H1 (cell line): ENCODE measurements at regions not wholly inside any gene's neighbourhood (a gene's known extent, or its start where the extent isn't known, plus 50 kb on each side); places are given as distances from the start of the nearest gene placed in this dataset.

Experiments
- CTCF ChIA-PET: fragments of 300-600 bp; sonication (Branson Sonifier 250); formaldehyde crosslinking; loops from one replicate; lab custom pipeline; 2021; ENCODE audit not compliant: partially characterized antibody; lab: Charles Lee
- POLR2A ChIA-PET: fragments of 300-600 bp; sonication (Branson Sonifier 250); formaldehyde crosslinking; loops from one replicate; lab custom pipeline; 2021; ENCODE audit warnings: inconsistent platforms; ENCODE audit not compliant: partially characterized antibody; lab: Charles Lee
- DNase-seq, 2 experiments: peaks; one replicate each; pipeline versions ENCODE4 v3.0.0 to v3.0.0-alpha.2; 2010 to 2022; ENCODE audit warnings: low spot score in 2 of 2, low read depth in 1 of 2, mixed read lengths in 1 of 2
- FAIRE-seq: peaks from 2 replicates; lab custom pipeline; 2011; peaks lifted over from hg19 to GRCh38; lab: Jason Lieb, UNC
- H2AFZ ChIP-seq: 2 replicates; pipeline ENCODE4 v1.8.1; 2012; ENCODE audit warnings: low read length, inconsistent platforms
- H2AK5ac ChIP-seq: 2 replicates; pipeline ENCODE4 v1.6.1; 2013; ENCODE audit warnings: low read depth, low read length
- H2BK120ac ChIP-seq: replicated peaks from 2 replicates; pipeline ENCODE3; 2013; ENCODE audit warnings: low read depth, low read length, inconsistent platforms
- H2BK12ac ChIP-seq: 2 replicates; pipeline ENCODE4 v1.6.1; 2013; ENCODE audit warnings: low read depth, low read length
- H2BK15ac ChIP-seq: 2 replicates; pipeline ENCODE4 v1.6.1; 2013; ENCODE audit warnings: low read length
- H2BK20ac ChIP-seq: 2 replicates; pipeline ENCODE4 v1.6.1; 2013; ENCODE audit warnings: low read length
- H2BK5ac ChIP-seq: 2 replicates; pipeline ENCODE4 v1.6.1; 2013; ENCODE audit warnings: low read depth, low read length
- H3K14ac ChIP-seq: 2 replicates; pipeline ENCODE4 v1.6.1; 2013; ENCODE audit warnings: inconsistent platforms; ENCODE audit not compliant: insufficient read length
- H3K18ac ChIP-seq: 2 replicates; pipeline ENCODE4 v1.6.1; 2013; ENCODE audit warnings: low read length; ENCODE audit errors: extremely low read depth
- H3K23ac ChIP-seq: 2 replicates; pipeline ENCODE4 v1.6.1; 2013; ENCODE audit warnings: inconsistent platforms; ENCODE audit not compliant: insufficient read length
- H3K23me2 ChIP-seq: 2 replicates; pipeline ENCODE4 v1.6.1; 2013; ENCODE audit warnings: low read depth, low read length
- H3K27ac ChIP-seq: 2 replicates; pipeline ENCODE4 v1.6.1; 2011; ENCODE audit warnings: low read depth, low read length, inconsistent platforms
- H3K27me3 ChIP-seq, 4 experiments: replicated peaks in 1 of 4; 1 replicate in 1 of 4; 2 replicates in 3 of 4; pipeline versions ENCODE4 v1.6.1 to v1.8.1; 2011 to 2013; ENCODE audit warnings: low read length in 3 of 4, mild to moderate bottlenecking in 3 of 4, inconsistent platforms in 2 of 4, mixed read lengths in 2 of 4, moderate library complexity in 1 of 4; ENCODE audit not compliant: control insufficient read depth in 3 of 4, insufficient read depth in 3 of 4; ENCODE audit errors: extremely low read depth in 1 of 4
- H3K36me3 ChIP-seq, 4 experiments: 2 replicates each; pipeline versions ENCODE4 v1.6.1 to v1.8.1; 2011 to 2013; ENCODE audit warnings: mild to moderate bottlenecking in 4 of 4, low read length in 3 of 4, moderate library complexity in 2 of 4, control low read depth in 1 of 4, inconsistent platforms in 1 of 4; ENCODE audit not compliant: insufficient read depth in 4 of 4, control insufficient read depth in 2 of 4
- H3K4ac ChIP-seq: replicated peaks from 2 replicates; pipeline ENCODE3; 2013; ENCODE audit warnings: low read length, low read depth, mixed read lengths, inconsistent platforms; ENCODE audit not compliant: insufficient read length
- H3K4me1 ChIP-seq, 4 experiments: replicated peaks in 1 of 4; 1 replicate in 1 of 4; 2 replicates in 3 of 4; pipeline versions ENCODE4 v1.6.1 to v1.8.1; 2011 to 2013; ENCODE audit warnings: low read length in 3 of 4, inconsistent platforms in 2 of 4, mixed read lengths in 1 of 4; ENCODE audit not compliant: insufficient read depth in 4 of 4, control insufficient read depth in 3 of 4
- H3K4me2 ChIP-seq, 2 experiments: 2 replicates each; pipeline versions ENCODE4 v1.6.1 to v1.8.1; 2011 to 2013; ENCODE audit warnings: low read depth in 2 of 2, low read length in 2 of 2, control low read depth in 1 of 2, inconsistent platforms in 1 of 2, mild to moderate bottlenecking in 1 of 2; ENCODE audit not compliant: insufficient read depth in 1 of 2
- H3K4me3 ChIP-seq, 4 experiments: fragments of 200-600, 300-600 bp in 1 of 4; sonication (generic), shearing (Covaris generic), sonication (Bioruptor Twin) in 1 of 4; 2 replicates each; pipeline versions ENCODE4 v1.5.1 to v1.8.1; 2011 to 2016; ENCODE audit warnings: low read length in 4 of 4, low read depth in 3 of 4, control low read depth in 2 of 4, inconsistent platforms in 2 of 4, mild to moderate bottlenecking in 2 of 4, mixed read lengths in 1 of 4, moderate library complexity in 1 of 4; ENCODE audit not compliant: insufficient read depth in 2 of 4; ENCODE audit errors: extremely low read depth in 1 of 4
- H3K56ac ChIP-seq: replicated peaks from 2 replicates; pipeline ENCODE3; 2013; ENCODE audit warnings: low read depth, mild to moderate bottlenecking, mixed read lengths, low read length, inconsistent platforms; ENCODE audit not compliant: insufficient read length
- H3K79me1 ChIP-seq: 2 replicates; pipeline ENCODE4 v1.6.1; 2013; ENCODE audit warnings: low read depth, low read length, control low read depth
- H3K79me2 ChIP-seq, 2 experiments: 2 replicates each; pipeline versions ENCODE4 v1.6.1 to v1.8.1; 2012 to 2013; ENCODE audit warnings: low read length in 2 of 2, mild to moderate bottlenecking in 2 of 2, inconsistent platforms in 1 of 2; ENCODE audit not compliant: insufficient read depth in 2 of 2, control insufficient read depth in 1 of 2
- H3K9ac ChIP-seq, 4 experiments: replicated peaks in 1 of 4; 1 replicate in 1 of 4; 2 replicates in 3 of 4; pipeline versions ENCODE4 v1.6.1 to v1.8.1; 2011 to 2013; ENCODE audit warnings: low read depth in 3 of 4, low read length in 3 of 4, control low read depth in 2 of 4, mild to moderate bottlenecking in 2 of 4, moderate library complexity in 2 of 4, inconsistent platforms in 1 of 4; ENCODE audit errors: extremely low read depth in 1 of 4
- H3K9me3 ChIP-seq, 2 experiments: 2 replicates each; pipeline versions ENCODE4 v1.6.1 to v1.8.1; 2012 to 2013; ENCODE audit warnings: mild to moderate bottlenecking in 2 of 2, moderate library complexity in 2 of 2, control low read depth in 1 of 2, inconsistent platforms in 1 of 2, low read depth in 1 of 2, low read length in 1 of 2, mixed read lengths in 1 of 2; ENCODE audit not compliant: insufficient read depth in 2 of 2
- H4K20me1 ChIP-seq, 2 experiments: replicated peaks in 1 of 2; 2 replicates each; pipeline versions ENCODE3 to v1.8.1; 2011 to 2013; ENCODE audit warnings: inconsistent platforms in 2 of 2, low read length in 2 of 2, mild to moderate bottlenecking in 1 of 2; ENCODE audit not compliant: insufficient read depth in 2 of 2, control insufficient read depth in 1 of 2
- H4K5ac ChIP-seq: 2 replicates; pipeline ENCODE4 v1.6.1; 2013; ENCODE audit warnings: low read length, low read depth, mixed read lengths, inconsistent platforms; ENCODE audit not compliant: insufficient read length
- H4K8ac ChIP-seq: 2 replicates; pipeline ENCODE4 v1.8.0; 2013; ENCODE audit warnings: mild to moderate bottlenecking, moderate library complexity, low read length, inconsistent platforms; ENCODE audit not compliant: insufficient read depth; ENCODE audit errors: extremely low read depth
- H4K91ac ChIP-seq: replicated peaks from 2 replicates; pipeline ENCODE3; 2013; ENCODE audit warnings: low read length, mixed read lengths, inconsistent platforms; ENCODE audit not compliant: insufficient read length
- GTF2F1 ChIP-seq: IDR thresholded peaks from 2 replicates; pipeline ENCODE4 v1.6.1; 2012; ENCODE audit warnings: low read depth, low read length, improper control_type of control experiment, borderline replicate concordance
- RAD21 ChIP-seq, 2 experiments: IDR thresholded peaks in 1 of 2; conservative IDR thresholded peaks in 1 of 2; 2 replicates each; pipeline ENCODE4 v1.6.1; 2011; ENCODE audit warnings: low read depth in 2 of 2, low read length in 2 of 2, improper control_type of control experiment in 1 of 2, inconsistent platforms in 1 of 2, mild to moderate bottlenecking in 1 of 2, moderate library complexity in 1 of 2
- WGBS, 2 experiments: shearing (Covaris generic) in 1 of 2; methylation state at CpG; one replicate each; pipeline versions ENCODE4 v1.1.6 to v1.1.7; 2013 to 2015; ENCODE audit warnings: low lambda C conversion rate in 2 of 2, mixed read lengths in 2 of 2, inconsistent platforms in 1 of 2, low coverage in 1 of 2, missing lambda C conversion rate in 1 of 2; ENCODE audit not compliant: insufficient replicate concordance in 2 of 2, insufficient coverage in 1 of 2, insufficient read length in 1 of 2; ENCODE audit errors: extremely low coverage in 1 of 2, missing lambda C conversion rate in 1 of 2; 5-methylcytosine and 5-hydroxymethylcytosine counted together

GRCh38 chr21:14306126-14306907, 76.6 kb downstream of the HSPA13 start:
- Histone ChIP-seq H2BK12ac (no peak overlapping the region), H3K36me3 (no peaks in the 10 kb centered on the region), H3K9me3 (no peaks in the 10 kb centered on the region), H2AFZ (0 out of 2 replicates have a peak overlapping the region, but pooled peaks have one; percentile 81), H3K27me3 (no peaks in the 10 kb centered on the region), H3K4ac (no peak overlapping the region), H4K8ac (no peak overlapping the region), H3K23ac (no peak overlapping the region), H4K20me1 (no peaks in the 10 kb centered on the region), H3K14ac (no peak overlapping the region), H2BK5ac (no peak overlapping the region), H3K4me2 (no peak overlapping the region), H2BK15ac (no peak overlapping the region), H4K5ac (no peak overlapping the region), H2BK120ac (no peak overlapping the region), H3K9ac (no peak overlapping the region), H3K27ac (no peak overlapping the region), H4K91ac (no peak overlapping the region), H3K23me2 (no peaks in the 10 kb centered on the region), H3K4me1 (no peaks in the 10 kb centered on the region), H3K18ac (no peak overlapping the region), H3K4me3 (no peak overlapping the region), H2BK20ac (no peak overlapping the region), H3K79me1 (no peaks in the 10 kb centered on the region), H2AK5ac (no peak overlapping the region), H3K56ac (no peak overlapping the region), H3K79me2 (no peaks in the 10 kb centered on the region)
- DNase-seq = no peak
- ChIA-PET POLR2A (no interaction called here), CTCF (interaction anchor here (1.8 kb wide), 1 partner anchor 9 kb away, joined by 8 read pairs; no protein-coding TSS in a partner anchor)
- TF ChIP-seq RAD21 (IDR thresholded peaks at IDR 0.05 in 1 of 2, conservative IDR thresholded peaks at IDR 0.05 in 1 of 2; ENCODE audit: low read depth in 2 of 2, low read length in 2 of 2) = peak in 1 of 2 experiments; percentile 37; a peak in 3 of 4 replicates
- no peak for TF ChIP-seq GTF2F1
- WGBS, 2 experiments = 80% methylated on average over 5 of the region's 5 CpGs; no CpG with 5 or more reads in 1 of the 2 experiments
- FAIRE-seq = no peak
